Umbilical cord (tissue), 1 donor: ENCODE measurements at regions not wholly inside any gene's neighbourhood (a gene's known extent, or its start where the extent isn't known, plus 50 kb on each side); places are given as distances from the start of the nearest gene placed in this dataset.
A peak's percentile ranks its signal among the peaks of the same experiment; 100 is the strongest.

Experiments
- DNase-seq: peaks from one replicate; pipeline ENCODE4 v3.0.0-alpha.2; 2015; ENCODE audit warnings: low spot score

DNA sequence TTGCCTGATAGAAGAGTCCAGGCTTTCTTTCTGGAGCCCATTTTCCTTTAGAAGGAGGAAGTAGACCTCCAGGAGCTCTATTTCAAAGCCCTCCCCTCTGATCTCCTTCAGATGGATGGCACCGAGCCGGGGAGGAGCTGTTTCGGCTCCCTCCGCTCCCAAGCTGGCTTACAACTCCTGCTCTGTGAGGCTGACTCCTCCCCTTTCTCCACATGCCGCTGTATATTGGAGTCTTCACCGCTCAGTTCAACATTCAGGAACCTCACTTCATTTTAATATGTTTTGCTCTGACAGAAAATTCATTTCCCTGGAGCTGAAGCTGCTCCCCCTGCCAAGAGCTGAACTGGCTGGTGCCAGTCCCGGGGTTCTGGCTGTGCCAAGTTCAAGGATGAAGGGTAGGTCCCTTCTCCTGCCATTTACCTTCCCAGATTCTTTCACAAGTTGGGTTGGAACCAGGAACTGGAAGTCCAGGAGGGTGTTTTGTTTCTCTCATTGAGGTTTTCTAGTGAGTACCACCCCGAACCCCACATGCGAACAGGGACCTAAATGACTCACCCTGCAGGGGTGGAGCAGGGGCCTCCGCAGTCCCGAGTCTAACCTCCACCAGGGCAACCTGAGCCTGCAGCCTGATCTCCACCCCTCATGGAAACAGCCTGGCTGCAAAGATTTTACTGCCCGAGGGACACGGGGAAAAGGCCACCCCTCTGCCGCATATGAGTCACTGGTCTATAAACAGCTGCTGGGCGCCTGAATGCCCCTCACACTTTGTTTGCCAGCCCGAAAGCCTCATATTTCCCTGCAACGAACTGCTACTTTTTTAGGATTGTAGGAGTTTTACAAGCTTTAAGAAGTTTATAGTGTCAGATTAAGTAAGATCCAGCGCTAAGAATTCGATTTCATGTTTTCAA lies 68.6 kb upstream of the FOXA2 start:
- peak; percentile 87 for DNase-seq

DNA sequence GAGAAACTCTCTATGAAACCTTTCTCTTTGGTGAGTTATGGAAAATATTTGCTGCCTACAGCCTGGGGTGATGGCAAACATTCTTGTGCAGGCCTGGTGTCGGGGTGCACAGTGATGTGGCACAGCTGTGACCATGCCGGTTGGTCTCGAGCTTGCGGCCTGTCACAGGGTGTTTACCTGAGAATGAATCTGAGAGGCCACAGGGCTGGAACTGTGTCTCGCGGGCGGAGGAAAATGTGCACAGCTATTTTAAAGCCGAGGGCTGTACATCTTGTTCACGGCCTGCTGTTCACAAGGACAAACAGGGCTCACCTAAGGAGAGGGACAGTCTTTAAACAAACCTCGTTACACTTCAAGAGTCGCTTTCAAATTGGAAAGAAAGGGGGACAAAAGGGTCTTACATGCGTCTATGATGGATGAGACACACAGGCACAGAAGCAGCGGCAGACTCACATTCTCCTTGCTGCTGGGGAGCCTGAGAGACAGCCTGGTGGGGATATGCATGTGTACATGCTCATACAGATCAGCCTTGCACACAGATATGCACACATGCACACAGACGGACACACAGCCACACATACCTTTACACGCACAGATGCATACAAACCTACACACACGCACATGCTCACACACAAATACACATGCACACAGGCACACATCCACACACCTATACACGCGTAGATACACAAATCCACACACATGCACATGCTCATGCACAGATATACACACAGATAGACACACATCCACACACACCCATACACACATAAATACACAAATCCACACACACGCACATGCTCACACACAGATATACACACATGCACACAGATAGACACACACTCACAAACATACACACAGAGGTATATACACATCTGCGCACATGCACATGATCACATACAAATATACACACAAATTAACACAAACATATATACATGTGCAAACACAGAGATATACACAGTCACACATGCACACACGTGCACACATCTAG lies 69.6 kb upstream of the FOXA2 start:
- no peak for DNase-seq

DNA sequence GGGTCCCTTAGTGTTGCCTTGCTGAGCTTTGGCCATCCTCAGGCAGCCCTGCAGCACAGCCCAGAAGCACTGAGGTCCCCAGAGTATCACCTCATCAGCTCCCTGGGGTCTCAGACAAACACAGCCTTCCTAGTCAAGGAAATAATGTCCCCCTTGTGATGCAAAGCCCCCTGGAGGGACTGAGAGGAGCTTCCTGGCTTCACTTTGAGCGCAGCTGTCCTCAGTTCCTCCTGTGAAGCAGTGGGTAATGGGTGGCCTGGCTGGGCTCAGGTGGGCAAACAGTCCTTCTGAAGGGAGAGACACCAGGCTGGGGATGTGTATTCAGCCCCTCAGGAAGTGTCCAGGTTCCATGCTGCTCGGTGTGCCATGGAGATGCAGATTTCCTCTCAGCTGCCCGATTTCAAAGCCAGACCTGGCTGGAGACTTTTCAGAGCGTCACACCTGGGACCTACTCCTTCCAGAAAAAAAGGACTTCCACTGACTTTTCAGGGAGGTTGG lies 79.2 kb upstream of the FOXA2 start:
- no peak for DNase-seq

DNA sequence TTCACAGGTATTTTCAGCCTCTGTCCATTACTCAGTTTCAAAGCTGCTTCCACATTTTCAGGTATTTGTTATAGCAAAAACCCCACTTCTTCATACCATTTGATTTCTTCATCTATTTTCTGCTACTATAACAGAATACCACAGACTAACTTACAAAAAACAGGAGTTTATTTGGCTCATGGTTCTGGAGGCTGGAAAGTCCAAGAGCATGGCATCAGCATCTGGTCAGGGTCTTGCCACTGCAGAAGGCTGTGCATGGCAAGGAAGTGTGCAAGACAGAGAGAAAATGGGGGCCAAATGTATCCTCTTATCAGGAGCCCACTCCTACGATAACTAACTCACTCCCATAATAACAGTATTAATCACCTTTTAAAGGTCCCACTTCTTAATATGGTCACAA lies 82.8 kb upstream of the FOXA2 start:
- DNase-seq: no peak

DNA sequence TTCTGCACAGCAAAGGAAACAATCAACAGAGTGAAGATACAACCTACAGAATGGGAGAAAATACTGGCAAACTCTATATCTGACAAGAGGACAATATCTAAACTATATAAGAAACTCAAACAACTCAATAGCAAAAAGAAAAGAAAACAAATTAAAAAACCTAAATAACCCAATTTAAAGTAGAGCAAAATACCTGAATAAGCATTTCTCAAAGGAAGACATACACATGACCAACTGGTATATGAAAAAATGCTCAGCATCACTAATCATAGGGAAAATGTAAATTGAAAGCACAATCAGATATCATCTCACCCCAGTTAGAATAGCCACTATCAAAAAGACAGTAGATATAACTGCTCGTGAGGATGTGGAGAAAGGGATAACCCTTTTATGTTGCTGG lies 87.8 kb upstream of the FOXA2 start:
- no peak for DNase-seq

DNA sequence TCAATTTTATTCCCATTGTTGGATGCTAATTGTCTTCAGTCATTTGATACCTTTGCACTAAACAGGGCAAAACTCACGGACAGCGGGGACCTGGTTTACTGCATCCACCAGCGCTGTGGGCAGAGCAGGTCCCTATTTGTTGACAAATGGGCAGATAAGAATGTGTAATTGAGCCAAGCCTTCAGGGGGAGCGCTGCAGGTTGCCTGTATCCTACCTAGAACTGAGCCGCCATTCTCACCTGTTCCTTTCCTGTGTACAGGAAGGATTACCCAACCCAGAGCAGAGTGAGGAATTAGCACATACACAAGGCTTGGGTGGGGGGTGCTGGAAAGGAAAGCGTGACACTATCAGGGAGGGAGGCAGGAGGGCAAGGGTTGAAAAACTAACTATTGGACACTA lies 89.1 kb upstream of the FOXA2 start:
- no peak for DNase-seq

DNA sequence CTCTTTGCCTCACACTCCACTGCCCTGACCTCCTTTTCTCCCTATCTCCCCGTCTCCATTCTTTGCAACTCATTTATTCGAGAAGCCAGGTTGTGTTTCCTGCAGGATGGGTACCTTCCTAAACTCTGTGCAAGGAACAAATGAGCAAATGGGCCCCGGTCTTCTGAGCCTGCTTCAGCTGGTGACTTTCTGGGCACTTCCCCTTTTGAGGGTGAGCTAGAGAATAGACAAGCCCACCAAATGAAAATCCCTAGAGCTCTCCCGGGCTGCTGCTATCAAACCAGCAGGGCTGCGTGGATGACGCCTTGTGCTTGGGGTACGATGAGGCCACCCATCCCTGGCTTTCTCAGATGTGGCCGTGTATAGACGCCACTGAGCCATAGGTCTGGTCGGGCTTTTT lies 91.0 kb upstream of the FOXA2 start:
- DNase-seq: no peak

DNA sequence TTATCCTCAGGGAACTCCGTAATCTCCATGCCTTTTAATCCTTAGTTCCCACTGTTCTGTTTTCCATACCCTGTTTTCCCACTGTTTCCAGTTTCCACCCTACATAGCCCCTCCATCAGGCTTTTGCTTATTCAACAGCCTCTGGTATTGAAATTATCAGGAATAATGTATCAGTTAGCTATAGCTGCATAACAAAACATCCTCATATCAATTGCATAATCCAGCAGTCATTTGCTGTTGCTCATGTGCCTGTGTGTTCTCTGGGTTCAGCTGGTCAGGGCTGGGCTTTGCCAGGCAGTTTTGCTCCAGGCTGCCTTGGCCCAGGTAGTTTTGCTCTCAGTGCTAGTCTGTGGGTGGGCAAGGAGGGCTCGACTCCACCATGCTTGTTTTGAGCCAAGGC lies 94.3 kb upstream of the FOXA2 start:
- no peak for DNase-seq

DNA sequence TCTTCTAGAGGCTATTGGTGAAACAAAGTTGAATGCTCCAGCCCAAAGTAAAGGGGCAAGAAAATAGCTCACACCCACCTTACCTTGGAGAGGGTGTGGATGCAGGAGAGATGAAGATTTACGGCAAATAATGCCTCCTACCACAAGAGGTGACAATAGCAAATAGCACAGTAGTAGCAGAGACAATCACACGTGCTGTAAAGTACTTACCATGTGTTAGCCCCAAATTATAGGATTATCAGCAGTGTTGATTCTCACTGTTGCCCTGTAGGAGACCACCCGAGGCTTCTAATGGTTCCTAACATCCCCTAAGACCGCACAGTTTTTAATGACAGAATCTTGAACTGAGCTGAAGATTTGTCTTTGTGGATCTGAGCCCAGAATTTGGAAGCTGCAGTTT lies 94.8 kb upstream of the FOXA2 start:
- DNase-seq: no peak

DNA sequence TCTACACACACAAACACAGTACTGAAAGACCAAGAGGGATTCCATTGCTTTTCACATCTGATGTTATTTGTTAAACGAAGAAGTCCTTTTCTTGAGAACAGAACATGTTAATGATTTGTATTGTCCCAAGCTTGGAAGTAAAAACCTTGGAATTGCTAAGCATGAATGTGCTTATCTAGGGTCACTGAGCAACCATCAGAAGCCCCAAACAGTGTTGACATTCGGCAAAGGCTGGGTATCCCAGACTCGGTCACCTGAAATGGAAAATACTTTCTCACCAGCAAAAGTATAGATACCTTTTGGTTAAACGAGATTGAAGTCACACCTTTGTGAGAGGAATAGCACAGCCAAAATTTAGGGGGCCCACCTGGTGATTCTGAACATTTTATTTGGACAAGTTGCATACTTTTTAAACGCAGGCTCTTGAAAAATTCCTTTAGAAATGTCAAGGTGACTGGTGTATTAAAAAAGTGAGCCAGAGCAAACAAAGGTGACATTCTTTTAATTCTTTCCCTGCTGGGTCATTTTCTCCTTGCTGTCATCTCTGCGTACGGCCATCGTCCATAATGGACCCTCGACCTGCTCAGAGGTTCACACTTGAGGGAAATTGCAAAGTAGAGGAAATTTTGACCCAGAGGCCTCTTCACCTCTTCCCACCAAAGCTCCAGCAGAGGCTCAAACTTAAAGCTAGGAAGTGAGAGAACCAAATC lies 95.8 kb upstream of the FOXA2 start:
- no peak for DNase-seq

DNA sequence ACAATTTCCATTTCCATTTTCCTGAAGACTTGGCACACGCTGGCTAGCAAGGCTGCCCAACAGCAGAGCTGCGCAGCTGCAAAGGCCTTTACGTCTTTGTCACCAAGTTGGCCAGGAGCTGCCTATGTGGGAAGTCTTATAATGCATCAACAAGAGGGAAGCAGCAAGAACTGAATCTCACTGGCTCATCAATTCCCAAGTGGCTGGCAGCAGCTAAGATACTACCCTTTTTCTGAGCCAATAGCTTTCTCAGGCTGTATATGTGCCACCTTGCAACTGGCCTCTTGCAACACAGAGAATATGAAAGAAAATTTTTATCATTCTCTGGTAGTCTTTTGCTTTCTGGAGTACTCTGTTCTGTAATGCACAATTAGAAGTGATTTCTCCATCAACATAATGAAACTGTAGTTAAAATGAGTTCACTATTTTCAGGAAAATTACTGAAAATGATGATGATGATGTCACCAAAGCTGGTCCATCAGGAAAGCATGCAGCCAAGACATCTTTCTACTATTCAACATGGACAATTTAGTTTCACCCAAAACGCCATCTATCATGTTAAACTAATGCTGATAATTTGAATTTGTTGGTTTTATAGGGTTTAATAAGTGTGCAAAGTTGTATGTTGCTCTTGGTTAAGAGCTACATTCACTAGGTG lies 97.3 kb upstream of the FOXA2 start:
- DNase-seq: no peak

DNA sequence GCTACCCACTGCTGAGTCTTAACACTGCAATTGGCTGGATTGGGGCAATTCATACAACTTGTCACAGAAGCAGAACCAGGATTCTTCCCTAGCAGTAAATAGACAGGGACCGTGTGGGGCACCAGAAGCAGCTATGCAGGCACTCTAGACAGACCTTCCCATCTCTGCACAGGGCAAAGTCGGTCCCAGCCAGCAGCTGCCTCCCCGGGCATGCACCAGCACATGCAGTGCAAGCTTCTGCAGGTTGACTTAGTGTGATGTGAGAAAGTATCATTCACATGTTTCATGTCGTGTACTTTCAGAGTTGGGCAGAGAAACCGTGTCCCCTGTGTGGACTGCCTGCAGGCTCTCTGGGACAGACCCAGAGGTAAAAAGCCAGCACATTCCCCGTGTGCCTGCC lies 98.0 kb upstream of the FOXA2 start:
- peak; percentile 26 for DNase-seq

DNA sequence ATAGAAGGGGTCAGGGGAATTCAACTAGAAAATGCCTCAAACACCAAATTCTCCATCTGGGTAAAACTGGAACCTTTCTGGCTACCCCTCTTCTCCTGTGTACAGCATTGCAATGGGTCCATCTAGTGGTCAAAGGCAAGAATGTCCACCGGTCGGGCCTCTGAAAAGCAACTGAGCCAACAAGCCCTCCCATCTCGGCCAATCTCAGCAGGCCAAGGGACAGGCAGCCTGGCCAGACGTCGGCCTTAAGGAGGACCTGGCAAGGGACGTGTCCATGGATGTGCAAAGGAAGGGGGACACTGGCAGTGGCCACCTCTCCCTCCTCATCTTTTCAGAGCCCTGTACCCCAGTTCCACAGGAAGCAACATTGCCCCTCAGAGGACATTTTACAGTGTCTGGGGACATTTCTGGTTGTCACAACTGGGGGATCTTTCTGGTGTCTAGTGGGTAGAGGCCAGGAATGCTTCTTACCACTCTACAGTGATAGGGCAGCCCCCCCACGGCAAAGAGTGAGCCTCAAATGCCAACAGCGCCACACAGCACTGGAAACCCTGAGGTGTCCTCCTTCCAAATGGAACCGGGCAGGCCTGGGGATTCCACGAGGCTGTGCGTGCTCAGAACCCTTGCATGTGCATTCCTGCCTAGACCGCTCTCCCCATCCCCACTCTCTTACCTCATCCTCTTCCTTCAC lies 99.8 kb upstream of the FOXA2 start:
- peak; percentile 84 for DNase-seq

DNA sequence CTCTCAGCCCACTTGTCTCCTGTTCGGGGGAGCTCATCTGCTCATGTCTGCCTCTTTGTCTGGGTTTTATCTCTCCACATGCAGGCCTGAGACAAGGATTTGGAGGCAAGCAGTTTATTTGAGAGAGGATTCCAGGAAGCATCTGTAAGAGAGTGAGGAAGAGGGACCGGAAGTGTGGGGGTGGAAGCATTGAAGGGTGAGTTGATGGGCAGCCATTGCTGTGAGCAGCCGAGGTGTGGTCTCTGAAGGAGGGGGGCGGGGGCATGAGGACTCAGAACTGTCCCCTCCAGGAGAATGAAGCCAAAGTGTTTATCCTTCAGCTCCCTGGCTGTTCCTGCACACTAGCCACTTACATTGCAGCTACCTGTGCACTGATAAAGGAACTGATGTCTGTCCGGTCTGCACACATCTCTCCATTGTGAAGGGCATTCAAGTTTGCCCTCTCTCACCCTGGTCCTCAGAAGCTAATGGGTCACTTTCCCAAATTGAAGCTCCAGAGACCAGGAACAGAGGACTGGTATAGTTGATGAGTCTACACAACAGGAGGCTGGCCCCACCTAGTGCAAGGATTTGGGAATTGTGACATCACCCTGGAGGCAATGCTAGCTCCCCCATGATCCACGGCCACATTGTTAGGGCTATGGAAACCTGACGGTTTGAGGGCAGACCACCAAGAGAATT lies 100.5 kb upstream of the FOXA2 start:
- DNase-seq: no peak

DNA sequence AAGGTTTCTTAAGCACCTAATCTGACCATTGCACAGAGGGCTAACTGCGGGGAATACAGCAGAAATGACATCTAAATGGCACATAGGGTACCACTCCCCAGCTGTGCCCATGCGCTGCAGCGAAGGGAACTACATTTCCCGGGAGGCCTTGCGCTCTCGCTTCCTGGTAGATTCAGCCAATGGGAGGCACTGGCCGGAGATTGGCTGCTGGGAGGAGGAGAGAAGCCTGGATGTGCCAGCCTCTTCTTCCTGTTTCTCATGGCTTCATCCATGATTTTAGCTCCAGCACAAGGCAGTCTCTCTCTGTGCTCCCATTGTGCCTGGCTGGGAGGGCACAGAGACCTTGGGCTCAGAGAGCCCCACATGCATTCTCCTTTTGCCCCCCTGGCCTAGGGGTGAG lies 101.7 kb upstream of the FOXA2 start:
- peak; percentile 78 for DNase-seq

DNA sequence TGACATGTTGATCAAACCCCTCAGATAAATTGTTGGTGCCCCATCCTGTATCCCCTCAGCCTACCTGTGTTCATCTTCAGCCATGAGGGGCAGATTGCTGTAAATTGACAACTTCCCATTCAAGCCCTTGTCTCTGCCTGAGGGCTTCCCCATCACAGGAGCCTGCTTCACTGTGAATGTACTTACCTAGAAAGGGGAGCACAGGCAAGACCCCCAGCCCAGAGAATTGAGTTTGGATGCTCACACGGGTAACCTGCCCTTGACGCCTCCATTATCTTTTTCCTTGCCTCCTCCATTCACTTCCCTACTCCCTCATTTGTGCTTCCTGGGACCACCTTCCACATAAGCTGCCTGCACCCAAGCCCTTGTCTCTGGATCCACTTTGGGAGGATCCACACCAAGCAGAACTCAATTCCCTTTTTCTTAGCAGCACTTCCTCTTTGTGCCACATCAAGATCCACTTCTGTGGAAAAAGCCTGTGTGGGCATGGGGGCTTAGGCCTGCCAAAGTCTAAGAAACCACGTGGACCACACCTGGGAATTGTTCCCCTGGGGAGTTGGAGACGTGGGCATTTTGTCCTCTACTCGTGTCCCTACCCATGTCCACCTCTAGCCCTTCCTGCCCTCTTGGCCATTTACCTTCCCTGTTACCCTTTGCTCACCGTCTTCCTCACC lies 103.4 kb upstream of the FOXA2 start:
- DNase-seq: no peak

DNA sequence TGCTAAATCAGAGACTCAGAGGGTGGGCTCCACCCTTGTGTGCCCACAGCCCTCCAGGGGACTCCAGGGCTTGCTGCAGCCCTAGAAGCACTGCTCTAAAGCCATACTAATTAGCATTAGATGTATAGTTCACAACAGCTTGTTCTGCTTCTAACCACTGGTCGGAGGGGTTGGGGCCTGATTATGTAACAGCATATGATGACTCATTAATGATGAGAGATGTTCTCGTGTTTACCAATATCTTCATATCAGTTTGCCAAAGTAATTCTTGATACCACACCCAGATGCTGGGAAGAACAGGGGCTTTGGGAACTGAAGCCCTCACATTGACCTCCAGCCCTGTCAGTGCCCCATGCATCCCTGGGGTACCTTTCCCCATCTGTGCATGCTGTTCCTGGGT lies 104.1 kb upstream of the FOXA2 start:
- DNase-seq: no peak

DNA sequence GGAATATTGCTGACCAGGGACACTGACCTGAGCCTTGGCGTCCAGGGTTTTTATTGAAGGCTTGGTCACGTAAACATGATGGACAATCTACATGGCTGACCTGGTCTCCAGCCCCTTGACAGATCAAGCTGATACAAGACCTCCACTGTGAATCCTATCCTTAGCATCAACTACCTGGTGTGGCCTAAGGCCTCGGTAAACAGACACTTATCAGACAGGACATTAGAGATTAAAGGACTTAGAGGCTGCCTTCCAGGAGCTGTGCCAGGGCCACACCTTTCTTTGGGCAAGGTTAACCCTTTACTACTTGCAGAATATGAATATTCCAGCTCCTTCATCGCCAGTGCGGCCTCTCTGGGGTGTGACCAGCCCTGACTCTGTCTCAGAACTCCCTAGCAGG lies 104.9 kb upstream of the FOXA2 start:
- no peak for DNase-seq

DNA sequence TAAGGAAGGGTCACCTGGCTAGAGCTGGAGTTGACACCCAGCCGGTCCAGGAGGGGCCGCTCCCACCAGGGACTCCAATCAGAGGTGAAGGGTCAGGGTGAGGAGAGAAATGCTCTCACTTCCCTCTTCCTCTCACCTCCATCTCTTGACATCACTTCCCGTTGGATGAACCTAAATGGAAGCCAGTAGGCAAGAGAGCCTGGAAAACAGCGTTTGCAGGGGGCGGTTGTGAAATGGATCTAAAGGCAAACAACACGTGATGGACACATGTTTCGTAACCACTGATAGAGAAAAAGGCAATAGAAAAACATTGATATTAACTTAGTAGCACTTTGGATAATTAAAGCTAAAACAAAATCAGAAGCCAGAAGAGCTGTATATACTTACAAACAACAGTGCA lies 105.6 kb upstream of the FOXA2 start:
- DNase-seq: no peak
